ENCODE measurements at regions not wholly inside any gene's neighbourhood (a gene's known extent, or its start where the extent isn't known, plus 50 kb on each side); places are given as distances from the start of the nearest gene placed in this dataset.

DNA sequence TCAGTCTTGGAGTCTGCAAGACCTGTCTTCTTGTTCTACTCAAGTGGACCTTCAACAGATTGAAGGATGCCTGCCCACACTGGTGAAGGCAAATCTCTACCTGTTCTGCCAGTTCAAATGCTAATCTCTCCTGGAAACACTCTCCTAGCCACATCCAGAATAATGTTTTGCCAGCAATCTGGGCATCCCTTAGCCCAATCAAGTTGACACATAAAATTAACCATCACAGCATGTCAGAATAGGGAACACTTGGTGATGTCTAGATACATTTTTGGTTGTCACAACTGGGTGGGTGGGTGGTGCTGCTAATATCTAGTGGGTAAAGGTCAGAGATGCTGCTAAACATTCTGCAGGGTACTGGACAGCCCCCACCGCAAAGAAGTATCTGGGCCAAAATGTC is 744.9 kb upstream of the SOX9 start:
- no peak for TF ChIP-seq POLR2A (IDR thresholded peaks at IDR 0.05; ENCODE audit: low read depth, low read length)
- TF ChIP-seq PAX5 (IDR thresholded peaks at IDR 0.05; ENCODE audit: insufficient read depth, low read length, severe bottlenecking) = no peak
- no peak for TF ChIP-seq SPI1 (IDR thresholded peaks at IDR 0.05; ENCODE audit: low read depth, low read length)
